ENCODE measurements at regions not wholly inside any gene's neighbourhood (a gene's known extent, or its start where the extent isn't known, plus 50 kb on each side); places are given as distances from the start of the nearest gene placed in this dataset.

GRCh38 chr14:42269234-42269633 is 662.6 kb downstream of the LRFN5 start:
- Histone ChIP-seq H3K9me3 (no peaks in the 10 kb centered on the region), H3K27me3 (ENCODE audit: low read depth) (no peaks in the 10 kb centered on the region), H3K36me3 (replicated peaks) (no peaks in the 10 kb centered on the region), H3K4me3 (no peak overlapping the region), H3K4me1 (no peaks in the 10 kb centered on the region)
- in situ Hi-C loops (cut with MboI; ENCODE audit: low sequenced_read_pairs) = no loop called here
- DNase-seq (ENCODE audit: low spot score in 2 of 2) = no peak

- H3K27me3 ChIP-seq (ENCODE audit: low read depth) = no peaks in the 10 kb centered on the region
- H3K4me3 ChIP-seq = no peak overlapping the region
- no peak for DNase-seq (ENCODE audit: low spot score in 2 of 2)
- no peaks in the 10 kb centered on the region for H3K4me1 ChIP-seq
- no peaks in the 10 kb centered on the region for H3K9me3 ChIP-seq
- no peaks in the 10 kb centered on the region for H3K36me3 ChIP-seq (replicated peaks)
- in situ Hi-C loops (cut with MboI; ENCODE audit: low sequenced_read_pairs) = no loop called here
These were observed 641.5 kb downstream of the LRFN5 start for GRCh38 chr14:42248131-42248530.

DNA sequence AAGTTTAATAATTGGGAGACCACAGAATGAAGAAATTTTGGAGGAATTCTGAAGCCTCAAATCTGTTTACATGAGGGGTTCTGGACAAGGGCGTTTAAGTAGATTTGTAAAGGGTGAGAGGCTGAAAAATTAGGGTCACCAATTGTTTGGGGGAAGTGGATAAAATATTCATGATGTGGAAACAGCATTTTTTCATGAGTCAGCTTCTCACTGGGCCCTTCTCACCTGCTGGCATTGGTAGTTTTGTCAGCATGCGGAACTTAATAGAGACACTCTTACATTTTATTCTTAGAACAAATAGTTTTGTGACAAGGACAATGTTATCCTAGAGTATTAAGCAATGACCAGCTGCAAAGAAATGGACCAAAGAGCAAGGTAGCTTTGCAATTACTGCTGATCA is 634.4 kb downstream of the LRFN5 start:
- no peak for DNase-seq (ENCODE audit: low spot score in 2 of 2)
- Histone ChIP-seq H3K4me1 (no peaks in the 10 kb centered on the region), H3K36me3 (replicated peaks) (no peaks in the 10 kb centered on the region), H3K27me3 (ENCODE audit: low read depth) (no peaks in the 10 kb centered on the region), H3K9me3 (no peaks in the 10 kb centered on the region), H3K4me3 (no peak overlapping the region)
- in situ Hi-C loops (cut with MboI; ENCODE audit: low sequenced_read_pairs) = no loop called here

DNA sequence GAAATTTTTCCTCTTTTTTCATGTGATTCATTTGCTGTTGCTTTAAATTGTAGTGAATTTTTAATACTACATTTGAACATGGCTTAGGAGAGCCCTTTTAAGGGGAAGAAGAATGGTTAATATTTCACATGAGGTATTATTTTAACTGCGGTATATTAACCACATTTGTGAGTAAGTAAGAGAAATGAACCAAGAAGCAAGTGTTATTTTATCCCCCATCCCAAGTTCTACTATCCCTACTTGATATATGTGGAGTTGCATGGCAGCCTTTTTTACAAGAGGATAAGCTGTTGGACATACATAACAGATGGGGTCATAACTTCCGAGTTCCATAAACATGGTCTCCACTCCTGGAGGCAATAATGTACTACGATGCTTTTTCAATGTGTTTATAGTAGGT is 623.3 kb downstream of the LRFN5 start:
- no peaks in the 10 kb centered on the region for H3K4me1 ChIP-seq
- H3K27me3 ChIP-seq (ENCODE audit: low read depth) = no peaks in the 10 kb centered on the region
- in situ Hi-C loops (cut with MboI; ENCODE audit: low sequenced_read_pairs) = no loop called here
- DNase-seq (ENCODE audit: low spot score in 2 of 2) = no peak
- H3K9me3 ChIP-seq = no peaks in the 10 kb centered on the region
- no peak overlapping the region for H3K4me3 ChIP-seq
- no peaks in the 10 kb centered on the region for H3K36me3 ChIP-seq (replicated peaks)

GRCh38 chr14:42229294-42229693 is 622.6 kb downstream of the LRFN5 start:
- DNase-seq (ENCODE audit: low spot score in 2 of 2) = no peak
- no peaks in the 10 kb centered on the region for H3K4me1 ChIP-seq
- no peaks in the 10 kb centered on the region for H3K9me3 ChIP-seq
- H3K36me3 ChIP-seq (replicated peaks) = no peaks in the 10 kb centered on the region
- H3K27me3 ChIP-seq (ENCODE audit: low read depth) = no peaks in the 10 kb centered on the region
- in situ Hi-C loops (cut with MboI; ENCODE audit: low sequenced_read_pairs) = no loop called here
- no peak overlapping the region for H3K4me3 ChIP-seq

GRCh38 chr14:42228611-42229010 is 621.9 kb downstream of the LRFN5 start:
- in situ Hi-C loops (cut with MboI; ENCODE audit: low sequenced_read_pairs) = no loop called here
- no peak for DNase-seq (ENCODE audit: low spot score in 2 of 2)
- Histone ChIP-seq H3K27me3 (ENCODE audit: low read depth) (no peaks in the 10 kb centered on the region), H3K36me3 (replicated peaks) (no peaks in the 10 kb centered on the region), H3K4me3 (no peak overlapping the region), H3K4me1 (no peaks in the 10 kb centered on the region), H3K9me3 (no peaks in the 10 kb centered on the region)

DNA sequence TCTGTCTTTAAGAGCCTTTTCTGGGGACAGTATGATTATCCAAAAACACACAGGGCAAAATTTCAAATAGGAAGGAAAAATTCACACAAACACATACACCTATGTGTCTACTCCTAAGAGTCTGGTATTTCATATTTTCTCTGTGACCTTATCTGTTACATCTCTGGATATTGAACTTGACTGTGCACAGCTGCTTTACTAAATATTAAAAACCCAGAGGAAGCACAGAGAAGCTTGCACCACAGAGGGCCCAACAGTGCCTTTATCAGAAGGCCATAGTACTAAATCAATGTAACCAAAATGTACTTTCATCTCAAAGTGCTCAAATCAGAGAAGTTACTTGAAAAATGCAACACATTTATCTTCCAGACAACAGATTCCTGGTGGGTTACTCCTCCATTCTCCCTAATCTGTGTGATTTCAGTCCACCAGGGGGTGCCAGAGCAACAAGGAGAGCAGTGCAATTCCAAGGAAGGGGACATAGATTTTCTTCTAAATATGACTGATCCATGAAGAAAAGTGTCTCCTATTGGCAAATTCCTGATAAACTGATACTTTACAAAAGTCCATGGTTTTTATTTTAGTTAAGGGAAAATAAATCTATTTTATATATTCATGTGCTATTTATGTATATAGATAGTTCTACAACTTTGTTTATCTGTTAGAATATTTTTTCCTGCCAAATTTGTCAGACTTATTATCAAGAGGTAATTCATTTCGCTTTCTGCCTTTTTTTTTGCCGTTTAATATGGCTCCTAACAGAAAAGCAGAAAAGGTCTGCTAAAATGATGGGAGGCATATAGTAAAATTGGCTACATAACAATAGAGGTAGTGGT is 617.6 kb downstream of the LRFN5 start:
- no peaks in the 10 kb centered on the region for H3K4me1 ChIP-seq
- in situ Hi-C loops (cut with MboI; ENCODE audit: low sequenced_read_pairs) = no loop called here
- H3K4me3 ChIP-seq = no peak overlapping the region
- no peaks in the 10 kb centered on the region for H3K27me3 ChIP-seq (ENCODE audit: low read depth)
- peak; percentile 66 to 90 for DNase-seq (ENCODE audit: low spot score in 2 of 2)
- no peaks in the 10 kb centered on the region for H3K36me3 ChIP-seq (replicated peaks)
- H3K9me3 ChIP-seq = no peaks in the 10 kb centered on the region

DNA sequence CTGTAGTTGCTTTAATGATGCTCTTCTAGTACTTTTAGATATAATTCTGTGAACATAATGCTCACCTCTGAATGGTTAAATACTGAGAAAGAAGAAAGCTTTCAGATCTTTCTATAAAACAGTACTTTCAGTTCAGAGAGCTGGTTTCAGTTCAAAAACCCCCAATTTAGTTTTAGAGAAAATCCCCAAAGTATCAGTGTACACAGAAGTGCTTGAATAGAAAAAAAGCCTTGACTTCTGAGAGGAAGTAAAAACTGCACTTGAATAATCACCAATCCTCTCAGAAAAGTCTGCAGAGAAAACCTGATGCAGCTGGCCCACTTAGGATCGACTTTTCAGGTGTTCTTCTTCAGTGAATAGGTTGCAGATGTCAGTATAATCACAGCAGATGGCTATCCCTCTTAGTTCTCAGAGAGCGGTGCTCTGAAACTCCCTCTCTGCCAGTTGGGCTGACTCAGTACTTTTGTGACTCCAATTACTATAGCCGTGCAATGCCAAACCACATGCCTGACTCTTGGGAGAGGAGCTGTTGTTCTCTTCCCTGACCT is 616.3 kb downstream of the LRFN5 start:
- no peaks in the 10 kb centered on the region for H3K4me1 ChIP-seq
- no peaks in the 10 kb centered on the region for H3K27me3 ChIP-seq (ENCODE audit: low read depth)
- no peak overlapping the region for H3K4me3 ChIP-seq
- H3K36me3 ChIP-seq (replicated peaks) = no peaks in the 10 kb centered on the region
- no peak for DNase-seq (ENCODE audit: low spot score in 2 of 2)
- H3K9me3 ChIP-seq = no peaks in the 10 kb centered on the region
- in situ Hi-C loops (cut with MboI; ENCODE audit: low sequenced_read_pairs) = no loop called here

- Histone ChIP-seq H3K4me1 (no peaks in the 10 kb centered on the region), H3K4me3 (no peak overlapping the region), H3K9me3 (no peaks in the 10 kb centered on the region), H3K36me3 (replicated peaks) (no peaks in the 10 kb centered on the region), H3K27me3 (ENCODE audit: low read depth) (no peaks in the 10 kb centered on the region)
- DNase-seq (ENCODE audit: low spot score in 2 of 2) = no peak
- in situ Hi-C loops (cut with MboI; ENCODE audit: low sequenced_read_pairs) = no loop called here
These were observed 608.4 kb downstream of the LRFN5 start for GRCh38 chr14:42214981-42215491.

DNA sequence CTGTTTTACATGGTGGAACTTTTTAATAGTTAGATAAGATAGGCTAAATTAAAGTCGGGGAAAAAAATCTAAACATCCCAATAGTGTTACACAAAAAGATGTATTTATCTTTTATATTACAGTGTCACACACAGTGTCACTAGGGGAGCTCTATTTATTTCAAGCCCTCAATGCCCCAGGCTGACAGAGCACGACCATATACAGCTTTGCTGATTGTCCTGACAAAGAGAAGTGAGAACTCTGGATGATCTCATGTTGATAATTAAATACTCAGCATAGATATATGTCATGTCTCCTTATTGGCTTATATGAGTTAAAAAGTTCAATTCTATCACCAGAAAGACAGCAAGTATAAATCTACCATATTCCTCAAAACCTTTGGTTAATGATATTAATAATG is 594.3 kb downstream of the LRFN5 start:
- H3K36me3 ChIP-seq (replicated peaks) = no peaks in the 10 kb centered on the region
- H3K27me3 ChIP-seq (ENCODE audit: low read depth) = no peaks in the 10 kb centered on the region
- no peak overlapping the region for H3K4me3 ChIP-seq
- no peaks in the 10 kb centered on the region for H3K9me3 ChIP-seq
- no peaks in the 10 kb centered on the region for H3K4me1 ChIP-seq
- no peak for DNase-seq (ENCODE audit: low spot score in 2 of 2)
- in situ Hi-C loops (cut with MboI; ENCODE audit: low sequenced_read_pairs) = no loop called here

DNA sequence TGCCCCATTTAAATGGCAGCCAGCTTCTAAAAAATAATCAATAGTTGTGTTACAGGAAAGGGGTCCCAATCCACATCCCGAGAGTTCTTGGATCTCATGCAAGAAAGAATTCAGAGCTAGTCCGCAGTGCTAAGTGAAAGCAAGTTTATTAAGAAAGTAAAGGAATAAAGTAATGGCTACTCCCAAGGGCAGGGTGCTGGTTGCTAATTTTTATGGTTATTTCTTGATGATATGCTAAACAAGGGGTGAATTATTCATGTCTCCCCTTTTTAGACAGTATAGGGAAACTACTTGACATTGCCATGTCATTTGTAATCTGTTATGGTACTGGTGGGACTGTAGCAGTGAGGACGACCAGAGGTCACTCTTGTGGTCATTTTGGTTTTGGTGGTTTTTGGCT is 591.3 kb downstream of the LRFN5 start:
- in situ Hi-C loops (cut with MboI; ENCODE audit: low sequenced_read_pairs) = no loop called here
- no peaks in the 10 kb centered on the region for H3K27me3 ChIP-seq (ENCODE audit: low read depth)
- no peak overlapping the region for H3K4me3 ChIP-seq
- H3K4me1 ChIP-seq = no peaks in the 10 kb centered on the region
- no peaks in the 10 kb centered on the region for H3K9me3 ChIP-seq
- DNase-seq (ENCODE audit: low spot score in 2 of 2) = no peak
- no peaks in the 10 kb centered on the region for H3K36me3 ChIP-seq (replicated peaks)

GRCh38 chr14:42192738-42193653 is 586.3 kb downstream of the LRFN5 start:
- Histone ChIP-seq H3K4me3 (no peak overlapping the region), H3K27me3 (ENCODE audit: low read depth) (no peaks in the 10 kb centered on the region), H3K9me3 (no peaks in the 10 kb centered on the region), H3K4me1 (no peaks in the 10 kb centered on the region), H3K36me3 (replicated peaks) (no peaks in the 10 kb centered on the region)
- in situ Hi-C loops (cut with MboI; ENCODE audit: low sequenced_read_pairs) = no loop called here
- DNase-seq (ENCODE audit: low spot score in 2 of 2) = no peak

DNA sequence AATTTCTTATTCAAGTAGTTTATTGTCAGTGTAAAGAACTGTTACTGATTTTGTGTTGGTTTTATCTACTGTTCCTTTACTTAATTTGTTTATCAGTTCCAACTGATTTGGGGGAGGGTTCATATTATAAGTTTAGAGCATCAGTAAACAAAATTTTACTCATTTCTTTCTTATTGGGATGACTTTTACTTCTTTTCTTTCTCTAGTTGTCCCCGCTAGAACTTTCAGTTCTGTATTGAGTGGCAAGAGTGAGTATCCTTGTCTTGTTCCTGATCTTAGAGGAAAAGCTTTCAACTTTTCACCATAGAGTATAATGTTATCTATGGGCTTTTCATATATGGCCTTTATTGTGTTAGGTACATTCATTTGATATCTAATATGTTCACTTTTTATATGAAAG is 584.1 kb downstream of the LRFN5 start:
- no peaks in the 10 kb centered on the region for H3K9me3 ChIP-seq
- no peaks in the 10 kb centered on the region for H3K36me3 ChIP-seq (replicated peaks)
- H3K4me3 ChIP-seq = no peak overlapping the region
- no peak for DNase-seq (ENCODE audit: low spot score in 2 of 2)
- in situ Hi-C loops (cut with MboI; ENCODE audit: low sequenced_read_pairs) = no loop called here
- H3K27me3 ChIP-seq (ENCODE audit: low read depth) = no peaks in the 10 kb centered on the region
- no peaks in the 10 kb centered on the region for H3K4me1 ChIP-seq

GRCh38 chr14:42187846-42188245 is 581.2 kb downstream of the LRFN5 start:
- Histone ChIP-seq H3K36me3 (replicated peaks) (no peaks in the 10 kb centered on the region), H3K4me3 (no peak overlapping the region), H3K9me3 (no peaks in the 10 kb centered on the region), H3K27me3 (ENCODE audit: low read depth) (no peaks in the 10 kb centered on the region), H3K4me1 (no peaks in the 10 kb centered on the region)
- in situ Hi-C loops (cut with MboI; ENCODE audit: low sequenced_read_pairs) = no loop called here
- DNase-seq (ENCODE audit: low spot score in 2 of 2) = no peak

All from HAP-1 (cell line).